Central memory CD8-positive, alpha-beta T cell (primary cell): ENCODE measurements at regions not wholly inside any gene's neighbourhood (a gene's known extent, or its start where the extent isn't known, plus 50 kb on each side); places are given as distances from the start of the nearest gene placed in this dataset.
A peak's percentile ranks its signal among the peaks of the same experiment; 100 is the strongest.

ENCODE experiments used
- ATAC-seq: fragments of 150-1000 bp; cut with Tn5 transposase; replicated peaks from 2 replicates; pipeline ENCODE4 v1.10.0; 2022; ENCODE audit warnings: mild to moderate bottlenecking, moderate FRiP score, moderate number of reproducible peaks; ENCODE audit not compliant: poor library complexity, severe bottlenecking; ENCODE audit errors: extremely low read depth
- DNase-seq, 2 donors: peaks; one replicate each; pipeline ENCODE4 v3.0.0; 2021; ENCODE audit warnings: low spot score in 2 of 2
- H3K27ac Mint-ChIP-seq: one replicate; pipeline ENCODE4 v1.8.0; 2022; ENCODE audit warnings: low read depth, mild to moderate bottlenecking, moderate library complexity, mixed read lengths
- H3K27me3 Mint-ChIP-seq: one replicate; pipeline ENCODE4 v1.8.0; 2022; ENCODE audit warnings: mixed read lengths
- H3K36me3 Mint-ChIP-seq: one replicate; pipeline ENCODE4 v1.8.0; 2022; ENCODE audit warnings: mild to moderate bottlenecking, moderate library complexity, mixed read lengths; ENCODE audit not compliant: insufficient read depth
- H3K4me1 Mint-ChIP-seq: one replicate; pipeline ENCODE4 v1.8.0; 2022; ENCODE audit warnings: mixed read lengths
- H3K4me3 Mint-ChIP-seq: one replicate; pipeline ENCODE4 v1.8.0; 2022; ENCODE audit warnings: mild to moderate bottlenecking, moderate library complexity, mixed read lengths
- H3K9me3 Mint-ChIP-seq: one replicate; pipeline ENCODE4 v1.8.0; 2022; ENCODE audit warnings: mixed read lengths

- no peaks in the 10 kb centered on the region for H3K4me1 Mint-ChIP-seq
Observed at GRCh38 chr15:81987628-81988027, 58.2 kb downstream of the MEX3B start.

GRCh38 chr15:81983497-81983896 is 62.3 kb downstream of the MEX3B start:
- no peak overlapping the region for H3K27ac Mint-ChIP-seq
- H3K4me1 Mint-ChIP-seq: no peaks in the 10 kb centered on the region
- DNase-seq (no peak), ATAC-seq (no peak)
- H3K36me3 Mint-ChIP-seq: peaks cover 2% of the 10 kb centered on the region
- no peak overlapping the region for H3K4me3 Mint-ChIP-seq
- peaks cover under 1% of the 10 kb centered on the region for H3K9me3 Mint-ChIP-seq
- H3K27me3 Mint-ChIP-seq: no peaks in the 10 kb centered on the region

More at GRCh38 chr15:81987628-81988027, 58.2 kb downstream of the MEX3B start:
- H3K36me3 Mint-ChIP-seq: peaks cover 2% of the 10 kb centered on the region
- H3K27me3 Mint-ChIP-seq: no peaks in the 10 kb centered on the region
- no peak overlapping the region for H3K4me3 Mint-ChIP-seq
- no peak for DNase-seq
- no peak overlapping the region for H3K27ac Mint-ChIP-seq
- ATAC-seq: no peak
- H3K9me3 Mint-ChIP-seq: peaks cover 6% of the 10 kb centered on the region

GRCh38 chr15:81982808-81983207 is 63.0 kb downstream of the MEX3B start:
- no peak overlapping the region for H3K27ac Mint-ChIP-seq

GRCh38 chr15:81981908-81982307 is 63.9 kb downstream of the MEX3B start:
- H3K27me3 Mint-ChIP-seq: no peaks in the 10 kb centered on the region
- no peak for DNase-seq
- no peak overlapping the region for H3K27ac Mint-ChIP-seq
- H3K36me3 Mint-ChIP-seq: no peaks in the 10 kb centered on the region
- no peak for ATAC-seq
- no peaks in the 10 kb centered on the region for H3K4me1 Mint-ChIP-seq
- peaks cover 6% of the 10 kb centered on the region for H3K9me3 Mint-ChIP-seq
- H3K4me3 Mint-ChIP-seq: no peak overlapping the region

More at GRCh38 chr15:81982808-81983207, 63.0 kb downstream of the MEX3B start:
- no peak for ATAC-seq
- Mint-ChIP-seq H3K27me3 (no peaks in the 10 kb centered on the region), H3K4me1 (no peaks in the 10 kb centered on the region), H3K36me3 (no peaks in the 10 kb centered on the region), H3K4me3 (no peak overlapping the region), H3K9me3 (peaks cover 6% of the 10 kb centered on the region)
- DNase-seq: no peak

- Mint-ChIP-seq H3K4me1 (no peaks in the 10 kb centered on the region), H3K27ac (peak overlapping the region; percentile 10), H3K9me3 (peaks cover 6% of the 10 kb centered on the region), H3K4me3 (no peak overlapping the region), H3K36me3 (no peaks in the 10 kb centered on the region), H3K27me3 (no peaks in the 10 kb centered on the region)
- DNase-seq (no peak), ATAC-seq (no peak)
Observed at GRCh38 chr15:81977464-81977863, 68.4 kb downstream of the MEX3B start.

- no peak for ATAC-seq
- no peak for DNase-seq
- Mint-ChIP-seq H3K27ac (no peak overlapping the region), H3K4me3 (no peak overlapping the region), H3K9me3 (no peaks in the 10 kb centered on the region), H3K27me3 (peaks cover 6% of the 10 kb centered on the region), H3K36me3 (peaks cover 3% of the 10 kb centered on the region), H3K4me1 (no peaks in the 10 kb centered on the region)
Observed at GRCh38 chr15:81968691-81969090, 77.1 kb downstream of the MEX3B start.

GRCh38 chr15:81966631-81967030 is 79.2 kb downstream of the MEX3B start:
- no peak overlapping the region for H3K27ac Mint-ChIP-seq
- H3K4me1 Mint-ChIP-seq: no peaks in the 10 kb centered on the region
- H3K27me3 Mint-ChIP-seq: peaks cover 6% of the 10 kb centered on the region
- H3K9me3 Mint-ChIP-seq: no peaks in the 10 kb centered on the region
- ATAC-seq (no peak), DNase-seq (no peak)
- no peak overlapping the region for H3K4me3 Mint-ChIP-seq
- peaks cover 3% of the 10 kb centered on the region for H3K36me3 Mint-ChIP-seq

- no peaks in the 10 kb centered on the region for H3K4me1 Mint-ChIP-seq
- H3K36me3 Mint-ChIP-seq: peaks cover 3% of the 10 kb centered on the region
- H3K4me3 Mint-ChIP-seq: no peak overlapping the region
- peaks cover 6% of the 10 kb centered on the region for H3K27me3 Mint-ChIP-seq
- ATAC-seq: no peak
- no peak for DNase-seq
- no peak overlapping the region for H3K27ac Mint-ChIP-seq
- no peaks in the 10 kb centered on the region for H3K9me3 Mint-ChIP-seq
Observed at GRCh38 chr15:81962482-81962881, 83.3 kb downstream of the MEX3B start.

GRCh38 chr15:81959196-81959595 is 86.6 kb downstream of the MEX3B start:
- Mint-ChIP-seq H3K27ac (no peak overlapping the region), H3K36me3 (no peaks in the 10 kb centered on the region), H3K4me1 (no peaks in the 10 kb centered on the region), H3K9me3 (no peaks in the 10 kb centered on the region), H3K27me3 (no peaks in the 10 kb centered on the region), H3K4me3 (no peak overlapping the region)
- ATAC-seq: no peak
- DNase-seq: no peak

- Mint-ChIP-seq H3K27ac (no peak overlapping the region), H3K36me3 (no peaks in the 10 kb centered on the region), H3K9me3 (no peaks in the 10 kb centered on the region), H3K4me1 (no peaks in the 10 kb centered on the region), H3K27me3 (no peaks in the 10 kb centered on the region), H3K4me3 (no peak overlapping the region)
- DNase-seq (no peak), ATAC-seq (no peak)
Observed at GRCh38 chr15:81957698-81958097, 88.1 kb downstream of the MEX3B start.

GRCh38 chr15:81955382-81956062 is 90.3 kb downstream of the MEX3B start:
- no peak for DNase-seq
- H3K27ac Mint-ChIP-seq: no peak overlapping the region

GRCh38 chr15:81954158-81954783 is 91.5 kb downstream of the MEX3B start:
- ATAC-seq (no peak), DNase-seq (no peak)
- H3K4me1 Mint-ChIP-seq: no peaks in the 10 kb centered on the region
- H3K4me3 Mint-ChIP-seq: no peak overlapping the region
- peaks cover 3% of the 10 kb centered on the region for H3K36me3 Mint-ChIP-seq
- H3K9me3 Mint-ChIP-seq: no peaks in the 10 kb centered on the region
- no peak overlapping the region for H3K27ac Mint-ChIP-seq
- no peaks in the 10 kb centered on the region for H3K27me3 Mint-ChIP-seq

More at GRCh38 chr15:81955382-81956062, 90.3 kb downstream of the MEX3B start:
- Mint-ChIP-seq H3K36me3 (peaks cover 2% of the 10 kb centered on the region), H3K9me3 (no peaks in the 10 kb centered on the region), H3K4me3 (no peak overlapping the region), H3K4me1 (no peaks in the 10 kb centered on the region), H3K27me3 (no peaks in the 10 kb centered on the region)
- ATAC-seq: no peak

- H3K27ac Mint-ChIP-seq: no peak overlapping the region
- ATAC-seq: no peak
- H3K9me3 Mint-ChIP-seq: no peaks in the 10 kb centered on the region
- peaks cover 6% of the 10 kb centered on the region for H3K36me3 Mint-ChIP-seq
- H3K27me3 Mint-ChIP-seq: no peaks in the 10 kb centered on the region
- H3K4me1 Mint-ChIP-seq: no peaks in the 10 kb centered on the region
- no peak for DNase-seq
- no peak overlapping the region for H3K4me3 Mint-ChIP-seq
Observed at GRCh38 chr15:81950841-81951414, 94.9 kb downstream of the MEX3B start.
